GM23338 (cell line): ENCODE measurements at regions not wholly inside any gene's neighbourhood (a gene's known extent, or its start where the extent isn't known, plus 50 kb on each side); places are given as distances from the start of the nearest gene placed in this dataset.

ENCODE experiments used
- ATAC-seq: fragments of 200-7000 bp; cut with Tn5 transposase; 3 replicates; pipeline ENCODE4 v1.9.1; 2020
- DNase-seq: peaks from one replicate; pipeline ENCODE4 v3.0.0-alpha.2; 2015; ENCODE audit warnings: low spot score
- H2AFZ ChIP-seq: fragments of 200-600 bp; sonication (generic); 2 replicates; pipeline ENCODE4 v1.8.0; 2016; ENCODE audit warnings: antibody characterized with exemption, mild to moderate bottlenecking, moderate library complexity
- H3F3A ChIP-seq: fragments of 200-600 bp; sonication (generic); replicated peaks from 2 replicates; pipeline ENCODE4 v1.8.0; 2017; ENCODE audit warnings: antibody characterized with exemption, mixed run types, low read depth
- H3K27ac ChIP-seq: fragments of 200-600 bp; sonication (generic); 2 replicates; pipeline ENCODE4 v1.6.1; 2016; ENCODE audit warnings: low read depth
- H3K27me3 ChIP-seq: fragments of 200-600 bp; sonication (generic); 2 replicates; pipeline ENCODE4 v1.8.0; 2016; ENCODE audit warnings: mild to moderate bottlenecking, mixed run types, moderate library complexity; ENCODE audit not compliant: insufficient read depth
- H3K36me3 ChIP-seq: fragments of 200-600 bp; sonication (generic); 2 replicates; pipeline ENCODE4 v1.8.0; 2016; ENCODE audit warnings: mild to moderate bottlenecking; ENCODE audit not compliant: insufficient read depth
- H3K4me1 ChIP-seq: fragments of 200-600 bp; sonication (generic); 2 replicates; pipeline ENCODE4 v1.8.0; 2016; ENCODE audit warnings: mild to moderate bottlenecking, moderate library complexity; ENCODE audit not compliant: insufficient read depth
- H3K4me2 ChIP-seq: fragments of 200-600 bp; sonication (generic); 2 replicates; pipeline ENCODE4 v1.7.1; 2017; ENCODE audit warnings: mixed run types
- H3K4me3 ChIP-seq: fragments of 200-600 bp; sonication (generic); 2 replicates; pipeline ENCODE4 v1.6.1; 2016; ENCODE audit warnings: mixed run types
- H3K79me2 ChIP-seq: fragments of 200-600 bp; sonication (generic); replicated peaks from 2 replicates; pipeline ENCODE4 v1.8.0; 2017; ENCODE audit warnings: mild to moderate bottlenecking; ENCODE audit not compliant: insufficient read depth
- H3K9me2 ChIP-seq: fragments of 200-600 bp; sonication (generic); 2 replicates; pipeline ENCODE4 v1.8.0; 2017; ENCODE audit not compliant: insufficient read depth
- H4K20me1 ChIP-seq: fragments of 200-600 bp; sonication (generic); replicated peaks from 2 replicates; pipeline ENCODE4 v1.8.0; 2017; ENCODE audit warnings: mild to moderate bottlenecking; ENCODE audit not compliant: insufficient read depth
- H3K27ac Mint-ChIP-seq: 2 replicates; pipeline ENCODE4 v1.8.0; 2020; ENCODE audit warnings: inconsistent platforms, mild to moderate bottlenecking, moderate library complexity, mixed read lengths
- H3K27me3 Mint-ChIP-seq: 3 replicates; pipeline ENCODE4 v1.8.0; 2022; ENCODE audit warnings: low read depth, mild to moderate bottlenecking, moderate library complexity, mixed read lengths, inconsistent platforms; ENCODE audit not compliant: insufficient read depth, poor library complexity
- H3K36me3 Mint-ChIP-seq: 3 replicates; pipeline ENCODE4 v1.8.0; 2021; ENCODE audit warnings: low read depth, mild to moderate bottlenecking, inconsistent platforms, moderate library complexity, mixed read lengths
- H3K4me1 Mint-ChIP-seq: 3 replicates; pipeline ENCODE4 v1.8.0; 2020; ENCODE audit warnings: mild to moderate bottlenecking, inconsistent platforms, mixed read lengths
- H3K4me3 Mint-ChIP-seq: 3 replicates; pipeline ENCODE4 v1.8.0; 2021; ENCODE audit warnings: moderate library complexity, mild to moderate bottlenecking, inconsistent platforms, mixed read lengths
- H3K9me3 Mint-ChIP-seq: 3 replicates; pipeline ENCODE4 v1.8.0; 2020; ENCODE audit warnings: moderate library complexity, mild to moderate bottlenecking, inconsistent platforms, mixed read lengths
- CREB1 ChIP-seq: fragments of 250-450 bp; sonication (Bioruptor Pico); IDR thresholded peaks from 2 replicates; pipeline ENCODE4 v1.5.0; 2020; ENCODE audit warnings: low read depth, mild to moderate bottlenecking, moderate library complexity
- CTCF ChIP-seq, 2 experiments: fragments of 200-600 bp in 1 of 2; sonication (generic) in 1 of 2; conservative IDR thresholded peaks; 2 replicates each; pipeline versions ENCODE4 v1.5.1 to v1.6.1; 2016 to 2017; ENCODE audit warnings: antibody characterized with exemption in 2 of 2, low read depth in 2 of 2, mild to moderate bottlenecking in 2 of 2, moderate library complexity in 1 of 2
- EZH2 ChIP-seq: fragments of 200-600 bp; sonication (generic); IDR thresholded peaks from one replicate; pipeline ENCODE4 v1.8.0; 2017; ENCODE audit warnings: antibody characterized with exemption, mild to moderate bottlenecking, low read depth; ENCODE audit not compliant: unreplicated experiment
- EZH2phosphoT487 ChIP-seq: fragments of 200-600 bp; sonication (generic); IDR thresholded peaks from one replicate; pipeline ENCODE4 v1.8.1; 2018; ENCODE audit warnings: antibody characterized with exemption; ENCODE audit not compliant: unreplicated experiment
- JUNB ChIP-seq: IDR thresholded peaks from one replicate; pipeline ENCODE4 v1.6.1; 2016; ENCODE audit warnings: antibody characterized with exemption; ENCODE audit not compliant: unreplicated experiment
- NANOG ChIP-seq: IDR thresholded peaks from 2 replicates; pipeline ENCODE4 v1.6.1; 2016; ENCODE audit warnings: antibody characterized with exemption, borderline replicate concordance
- POLR2AphosphoS5 ChIP-seq: IDR thresholded peaks from 2 replicates; pipeline ENCODE4 v1.6.1; 2016; ENCODE audit warnings: antibody characterized with exemption, low read depth
- ZNF331 ChIP-seq: fragments of 250-450 bp; sonication (Bioruptor Pico); IDR thresholded peaks from 2 replicates; pipeline ENCODE4 v1.5.0; 2020; ENCODE audit warnings: low read depth, mild to moderate bottlenecking, moderate library complexity
- TF ChIP-seq, protein P1 (sequence below): fragments of 250-450 bp; sonication (Bioruptor Pico); IDR thresholded peaks from 2 replicates; pipeline ENCODE4 v1.5.0; 2020; ENCODE audit warnings: mild to moderate bottlenecking, moderate library complexity

GRCh38 chr12:46650688-46651087 lies 175.1 kb downstream of the SLC38A4 start (continued):
- TF ChIP-seq, protein P1, sequence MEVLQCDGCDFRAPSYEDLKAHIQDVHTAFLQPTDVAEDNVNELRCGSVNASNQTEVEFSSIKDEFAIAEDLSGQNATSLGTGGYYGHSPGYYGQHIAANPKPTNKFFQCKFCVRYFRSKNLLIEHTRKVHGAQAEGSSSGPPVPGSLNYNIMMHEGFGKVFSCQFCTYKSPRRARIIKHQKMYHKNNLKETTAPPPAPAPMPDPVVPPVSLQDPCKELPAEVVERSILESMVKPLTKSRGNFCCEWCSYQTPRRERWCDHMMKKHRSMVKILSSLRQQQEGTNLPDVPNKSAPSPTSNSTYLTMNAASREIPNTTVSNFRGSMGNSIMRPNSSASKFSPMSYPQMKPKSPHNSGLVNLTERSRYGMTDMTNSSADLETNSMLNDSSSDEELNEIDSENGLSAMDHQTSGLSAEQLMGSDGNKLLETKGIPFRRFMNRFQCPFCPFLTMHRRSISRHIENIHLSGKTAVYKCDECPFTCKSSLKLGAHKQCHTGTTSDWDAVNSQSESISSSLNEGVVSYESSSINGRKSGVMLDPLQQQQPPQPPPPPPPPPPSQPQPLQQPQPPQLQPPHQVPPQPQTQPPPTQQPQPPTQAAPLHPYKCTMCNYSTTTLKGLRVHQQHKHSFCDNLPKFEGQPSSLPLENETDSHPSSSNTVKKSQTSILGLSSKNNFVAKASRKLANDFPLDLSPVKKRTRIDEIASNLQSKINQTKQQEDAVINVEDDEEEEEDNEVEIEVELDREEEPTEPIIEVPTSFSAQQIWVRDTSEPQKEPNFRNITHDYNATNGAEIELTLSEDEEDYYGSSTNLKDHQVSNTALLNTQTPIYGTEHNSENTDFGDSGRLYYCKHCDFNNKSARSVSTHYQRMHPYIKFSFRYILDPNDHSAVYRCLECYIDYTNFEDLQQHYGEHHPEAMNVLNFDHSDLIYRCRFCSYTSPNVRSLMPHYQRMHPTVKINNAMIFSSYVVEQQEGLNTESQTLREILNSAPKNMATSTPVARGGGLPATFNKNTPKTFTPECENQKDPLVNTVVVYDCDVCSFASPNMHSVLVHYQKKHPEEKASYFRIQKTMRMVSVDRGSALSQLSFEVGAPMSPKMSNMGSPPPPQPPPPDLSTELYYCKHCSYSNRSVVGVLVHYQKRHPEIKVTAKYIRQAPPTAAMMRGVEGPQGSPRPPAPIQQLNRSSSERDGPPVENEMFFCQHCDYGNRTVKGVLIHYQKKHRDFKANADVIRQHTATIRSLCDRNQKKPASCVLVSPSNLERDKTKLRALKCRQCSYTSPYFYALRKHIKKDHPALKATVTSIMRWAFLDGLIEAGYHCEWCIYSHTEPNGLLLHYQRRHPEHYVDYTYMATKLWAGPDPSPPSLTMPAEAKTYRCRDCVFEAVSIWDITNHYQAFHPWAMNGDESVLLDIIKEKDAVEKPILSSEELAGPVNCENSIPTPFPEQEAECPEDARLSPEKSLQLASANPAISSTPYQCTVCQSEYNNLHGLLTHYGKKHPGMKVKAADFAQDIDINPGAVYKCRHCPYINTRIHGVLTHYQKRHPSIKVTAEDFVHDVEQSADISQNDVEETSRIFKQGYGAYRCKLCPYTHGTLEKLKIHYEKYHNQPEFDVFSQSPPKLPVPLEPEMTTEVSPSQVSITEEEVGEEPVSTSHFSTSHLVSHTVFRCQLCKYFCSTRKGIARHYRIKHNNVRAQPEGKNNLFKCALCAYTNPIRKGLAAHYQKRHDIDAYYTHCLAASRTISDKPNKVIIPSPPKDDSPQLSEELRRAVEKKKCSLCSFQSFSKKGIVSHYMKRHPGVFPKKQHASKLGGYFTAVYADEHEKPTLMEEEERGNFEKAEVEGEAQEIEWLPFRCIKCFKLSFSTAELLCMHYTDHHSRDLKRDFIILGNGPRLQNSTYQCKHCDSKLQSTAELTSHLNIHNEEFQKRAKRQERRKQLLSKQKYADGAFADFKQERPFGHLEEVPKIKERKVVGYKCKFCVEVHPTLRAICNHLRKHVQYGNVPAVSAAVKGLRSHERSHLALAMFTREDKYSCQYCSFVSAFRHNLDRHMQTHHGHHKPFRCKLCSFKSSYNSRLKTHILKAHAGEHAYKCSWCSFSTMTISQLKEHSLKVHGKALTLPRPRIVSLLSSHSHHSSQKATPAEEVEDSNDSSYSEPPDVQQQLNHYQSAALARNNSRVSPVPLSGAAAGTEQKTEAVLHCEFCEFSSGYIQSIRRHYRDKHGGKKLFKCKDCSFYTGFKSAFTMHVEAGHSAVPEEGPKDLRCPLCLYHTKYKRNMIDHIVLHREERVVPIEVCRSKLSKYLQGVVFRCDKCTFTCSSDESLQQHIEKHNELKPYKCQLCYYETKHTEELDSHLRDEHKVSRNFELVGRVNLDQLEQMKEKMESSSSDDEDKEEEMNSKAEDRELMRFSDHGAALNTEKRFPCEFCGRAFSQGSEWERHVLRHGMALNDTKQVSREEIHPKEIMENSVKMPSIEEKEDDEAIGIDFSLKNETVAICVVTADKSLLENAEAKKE, result no peak
- TF ChIP-seq EZH2phosphoT487 (no peak), ZNF331 (CRISPR knock-in tag) (no peak), NANOG (no peak), CTCF (conservative IDR thresholded peaks at IDR 0.05; ENCODE audit: low read depth in 2 of 2) (no peak), JUNB (no peak), POLR2AphosphoS5 (no peak)

DNA sequence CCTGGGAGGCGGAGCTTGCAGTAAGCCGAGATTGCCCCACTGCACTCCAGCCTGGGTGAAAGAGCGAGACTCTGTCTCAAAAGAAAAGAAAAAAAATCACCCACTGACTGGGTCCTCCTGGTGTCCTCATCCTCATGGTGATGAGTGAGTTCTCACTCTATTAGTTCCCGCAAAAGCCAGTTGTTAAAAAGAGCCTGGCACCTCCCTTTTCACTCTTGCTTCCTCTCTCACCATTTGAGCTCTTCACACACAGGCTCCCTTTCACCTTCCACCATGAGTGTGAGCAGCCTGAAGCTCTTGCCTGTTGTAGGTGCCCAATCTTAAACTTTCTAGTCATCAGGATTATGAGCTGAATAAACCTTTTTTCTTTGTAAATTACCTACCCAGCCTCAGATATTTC lies 176.4 kb downstream of the SLC38A4 start:
- Histone ChIP-seq H3K4me2 (no peak overlapping the region), H3K79me2 (no peaks in the 10 kb centered on the region), H2AFZ (no peak overlapping the region), H4K20me1 (no peaks in the 10 kb centered on the region), H3K27ac (no peak overlapping the region), H3K27me3 (no peaks in the 10 kb centered on the region), H3F3A (no peaks in the 10 kb centered on the region), H3K36me3 (no peaks in the 10 kb centered on the region), H3K4me1 (no peaks in the 10 kb centered on the region), H3K9me2 (peaks cover 6% of the 10 kb centered on the region; the same call in 1 of the 2 replicates), H3K4me3 (no peak overlapping the region)
- TF ChIP-seq EZH2 (no peak), CREB1 (CRISPR knock-in tag) (no peak)
- peaks cover 24% of the 10 kb centered on the region for H3K9me3 Mint-ChIP-seq
- no peak overlapping the region for H3K4me3 Mint-ChIP-seq
- no peak overlapping the region for H3K27ac Mint-ChIP-seq
- peaks cover 4% of the 10 kb centered on the region for H3K27me3 Mint-ChIP-seq
- no peak for DNase-seq
- H3K4me1 Mint-ChIP-seq, result no peaks in the 10 kb centered on the region
- ATAC-seq, result no peak
- H3K36me3 Mint-ChIP-seq, result peaks cover 24% of the 10 kb centered on the region
